Large intestine (tissue), 3 donors: ENCODE measurements at regions not wholly inside any gene's neighbourhood (a gene's known extent, or its start where the extent isn't known, plus 50 kb on each side); places are given as distances from the start of the nearest gene placed in this dataset.

Experiments
- DNase-seq, 2 donors: peaks; one replicate each; pipeline versions ENCODE4 v3.0.0 to v3.0.0-alpha.2; 2013
- H3K27ac ChIP-seq: one replicate; pipeline ENCODE4 v1.5.1; 2013; ENCODE audit warnings: low read length
- H3K27me3 ChIP-seq: 2 replicates; pipeline ENCODE4 v1.6.1; 2013; ENCODE audit warnings: low read length; ENCODE audit not compliant: control insufficient read depth, insufficient read depth
- H3K36me3 ChIP-seq: 2 replicates; pipeline ENCODE4 v1.6.1; 2013; ENCODE audit warnings: low read length; ENCODE audit not compliant: control insufficient read depth, insufficient read depth
- H3K4me1 ChIP-seq: one replicate; pipeline ENCODE4 v1.6.1; 2013; ENCODE audit warnings: low read length; ENCODE audit not compliant: control insufficient read depth, insufficient read depth
- H3K4me3 ChIP-seq: one replicate; pipeline ENCODE4 v1.5.1; 2013; ENCODE audit warnings: low read length
- H3K9me3 ChIP-seq: one replicate; pipeline ENCODE4 v1.6.1; 2013; ENCODE audit warnings: mild to moderate bottlenecking, low read depth, low read length, moderate library complexity; ENCODE audit not compliant: control insufficient read depth
- whole genome bisulfite sequencing: methylation state at CpG from one replicate; pipeline ENCODE4 v1.1.5; 2013; ENCODE audit warnings: low lambda C conversion rate; ENCODE audit not compliant: insufficient coverage; 5-methylcytosine and 5-hydroxymethylcytosine counted together

GRCh38 chr17:69936996-69937395, 138.0 kb upstream of the KCNJ16 start:
- 60% methylated on average over 1 of the region's 3 CpGs for WGBS
- Histone ChIP-seq H3K27me3 (no peaks in the 10 kb centered on the region), H3K27ac (no peak overlapping the region), H3K9me3 (no peaks in the 10 kb centered on the region), H3K36me3 (no peaks in the 10 kb centered on the region), H3K4me3 (no peak overlapping the region), H3K4me1 (no peaks in the 10 kb centered on the region)
- no peak for DNase-seq

DNA sequence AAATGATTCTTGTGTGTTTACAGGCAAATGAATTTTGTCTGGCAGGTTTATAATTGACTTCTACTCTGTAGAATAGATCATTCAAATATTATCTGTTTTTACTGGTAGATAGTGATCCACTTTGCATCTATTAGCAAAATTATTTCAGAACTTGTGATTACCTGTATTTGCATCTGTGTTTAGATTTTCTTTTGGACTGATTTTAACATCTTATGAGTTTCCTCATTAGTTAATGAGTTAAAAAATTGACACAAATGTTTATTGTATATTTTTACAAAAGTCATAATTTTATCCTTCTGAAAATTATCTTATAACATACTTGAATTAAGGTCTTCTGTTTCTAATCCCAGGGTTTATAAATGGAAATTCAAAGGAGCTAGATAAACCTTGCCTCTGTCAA, 132.0 kb upstream of the KCNJ16 start:
- H3K4me3 ChIP-seq = no peak overlapping the region
- no peaks in the 10 kb centered on the region for H3K36me3 ChIP-seq
- H3K9me3 ChIP-seq = no peaks in the 10 kb centered on the region
- no peak for DNase-seq
- H3K4me1 ChIP-seq = no peaks in the 10 kb centered on the region
- H3K27ac ChIP-seq = no peak overlapping the region
- H3K27me3 ChIP-seq = no peaks in the 10 kb centered on the region

GRCh38 chr17:69944406-69944805, 130.6 kb upstream of the KCNJ16 start:
- Histone ChIP-seq H3K36me3 (no peaks in the 10 kb centered on the region), H3K27ac (no peak overlapping the region), H3K4me3 (no peak overlapping the region), H3K9me3 (no peaks in the 10 kb centered on the region), H3K27me3 (no peaks in the 10 kb centered on the region), H3K4me1 (no peaks in the 10 kb centered on the region)
- no peak for DNase-seq
- WGBS = 100% methylated on average over 3 of the region's 5 CpGs

- no peaks in the 10 kb centered on the region for H3K36me3 ChIP-seq
- no peak overlapping the region for H3K4me3 ChIP-seq
- no peak overlapping the region for H3K27ac ChIP-seq
- whole genome bisulfite sequencing = no CpG with 5 or more reads among the region's 3 CpGs
- H3K4me1 ChIP-seq = no peaks in the 10 kb centered on the region
- no peaks in the 10 kb centered on the region for H3K27me3 ChIP-seq
- H3K9me3 ChIP-seq = no peaks in the 10 kb centered on the region
- DNase-seq = no peak
Observed at GRCh38 chr17:69945698-69946185, 129.3 kb upstream of the KCNJ16 start.

GRCh38 chr17:69947027-69947759, 127.8 kb upstream of the KCNJ16 start:
- H3K36me3 ChIP-seq = no peaks in the 10 kb centered on the region
- H3K27ac ChIP-seq = no peak overlapping the region
- no peaks in the 10 kb centered on the region for H3K4me1 ChIP-seq
- no peaks in the 10 kb centered on the region for H3K9me3 ChIP-seq
- DNase-seq = no peak
- H3K4me3 ChIP-seq = no peak overlapping the region
- H3K27me3 ChIP-seq = no peaks in the 10 kb centered on the region
- 100% methylated on average over 1 of the region's 4 CpGs for WGBS

DNA sequence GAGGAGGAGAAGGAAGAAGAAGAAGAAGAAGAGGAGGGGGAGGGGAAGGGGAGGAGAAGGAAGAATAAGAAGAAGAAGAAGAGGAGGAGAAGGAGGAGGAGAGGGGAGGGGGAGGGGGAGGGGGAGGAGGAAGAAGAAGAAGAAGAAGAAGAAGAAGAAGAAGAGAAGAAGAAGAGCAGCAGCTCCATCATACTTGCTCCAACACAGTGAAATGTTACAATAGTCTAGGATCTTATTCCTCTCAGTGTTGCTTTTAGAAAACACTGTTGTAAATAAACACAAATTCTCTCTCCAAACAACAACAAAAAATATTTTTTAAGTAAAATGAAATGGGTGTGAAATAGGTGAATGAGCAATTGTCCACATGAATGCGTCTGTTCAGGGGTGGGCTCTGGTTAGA, 126.6 kb upstream of the KCNJ16 start:
- WGBS = no CpG with 5 or more reads among the region's 1 CpG
- H3K9me3 ChIP-seq = no peaks in the 10 kb centered on the region
- no peaks in the 10 kb centered on the region for H3K27me3 ChIP-seq
- H3K36me3 ChIP-seq = no peaks in the 10 kb centered on the region
- no peak overlapping the region for H3K4me3 ChIP-seq
- H3K27ac ChIP-seq = no peak overlapping the region
- H3K4me1 ChIP-seq = no peaks in the 10 kb centered on the region
- no peak for DNase-seq

GRCh38 chr17:69949496-69949895, 125.5 kb upstream of the KCNJ16 start:
- DNase-seq = no peak
- Histone ChIP-seq H3K4me3 (no peak overlapping the region), H3K27me3 (no peaks in the 10 kb centered on the region), H3K27ac (no peak overlapping the region), H3K9me3 (no peaks in the 10 kb centered on the region), H3K4me1 (no peaks in the 10 kb centered on the region), H3K36me3 (no peaks in the 10 kb centered on the region)

DNA sequence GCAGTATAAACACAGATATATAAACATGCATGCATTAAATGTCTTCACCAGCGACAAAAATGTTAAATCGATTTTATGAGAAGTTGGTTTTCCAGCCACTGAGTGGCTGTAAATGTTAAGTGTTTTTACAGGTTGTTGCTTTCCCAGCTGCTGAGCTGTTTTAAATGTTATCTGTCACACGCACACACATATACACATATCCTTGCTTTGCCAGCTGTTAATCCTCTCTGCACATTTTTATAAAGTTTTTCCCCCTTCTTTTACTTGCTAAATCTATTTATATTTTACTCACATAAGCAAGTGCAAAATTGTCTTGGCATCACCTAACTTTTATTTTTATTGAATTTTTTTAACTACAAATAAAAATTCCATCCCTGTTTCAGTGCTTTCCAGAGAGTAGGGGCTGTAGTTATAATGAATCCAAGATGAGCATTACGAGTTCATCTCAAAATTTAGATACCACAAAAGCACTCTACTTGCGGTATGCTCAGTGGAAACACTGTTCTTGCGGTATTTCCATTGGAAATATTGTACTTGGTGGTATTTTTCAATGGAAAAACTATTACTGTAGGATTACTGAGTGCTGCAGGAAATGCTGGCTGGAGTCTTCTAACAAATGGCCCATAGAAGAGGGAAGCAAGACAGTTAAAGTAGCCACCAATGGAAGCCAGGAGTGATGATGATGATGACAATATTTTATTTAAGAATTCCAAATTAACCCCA, 124.9 kb upstream of the KCNJ16 start:
- no peak overlapping the region for H3K4me3 ChIP-seq
- no peaks in the 10 kb centered on the region for H3K4me1 ChIP-seq
- H3K27me3 ChIP-seq = no peaks in the 10 kb centered on the region
- H3K27ac ChIP-seq = no peak overlapping the region
- WGBS = 77% methylated on average over 3 of the region's 6 CpGs
- H3K9me3 ChIP-seq = no peaks in the 10 kb centered on the region
- no peaks in the 10 kb centered on the region for H3K36me3 ChIP-seq
- DNase-seq = no peak

GRCh38 chr17:69950701-69951418, 124.2 kb upstream of the KCNJ16 start:
- no peak overlapping the region for H3K27ac ChIP-seq
- DNase-seq = no peak
- H3K4me1 ChIP-seq = no peaks in the 10 kb centered on the region
- H3K36me3 ChIP-seq = no peaks in the 10 kb centered on the region
- no peaks in the 10 kb centered on the region for H3K27me3 ChIP-seq
- H3K9me3 ChIP-seq = no peaks in the 10 kb centered on the region
- no peak overlapping the region for H3K4me3 ChIP-seq

DNA sequence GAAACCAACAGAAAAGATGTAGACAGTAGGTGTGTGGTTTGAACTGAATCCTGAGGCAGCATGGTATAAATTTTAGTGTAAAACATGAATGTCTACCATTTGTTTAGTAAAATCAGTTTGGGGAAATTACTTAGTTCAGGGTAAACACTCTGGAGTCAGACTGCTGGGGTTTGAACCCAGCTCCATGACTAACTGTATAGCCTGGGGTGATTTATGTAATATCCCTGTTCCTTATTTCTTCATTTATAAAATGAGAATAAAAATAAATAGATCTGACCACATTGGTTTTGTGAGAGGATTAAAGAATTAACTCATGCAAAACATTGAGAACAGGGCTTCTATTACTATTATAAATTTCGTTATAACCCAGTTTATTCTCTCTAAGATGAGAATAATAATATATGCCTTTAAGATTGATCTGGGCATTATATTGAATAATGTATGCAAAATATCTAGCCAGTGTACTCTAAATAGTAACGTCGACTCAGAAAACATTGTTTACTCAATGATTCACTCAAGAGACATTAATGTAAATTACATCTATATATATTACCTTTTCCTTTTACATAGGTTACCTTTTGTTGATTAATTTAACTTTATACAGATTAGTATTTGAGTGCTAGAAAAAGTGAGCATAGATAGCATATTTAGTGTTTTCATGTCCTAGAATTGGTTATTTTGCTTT, 120.6 kb upstream of the KCNJ16 start:
- no peak overlapping the region for H3K27ac ChIP-seq
- no peaks in the 10 kb centered on the region for H3K36me3 ChIP-seq
- WGBS = no CpG with 5 or more reads among the region's 3 CpGs
- no peaks in the 10 kb centered on the region for H3K9me3 ChIP-seq
- no peaks in the 10 kb centered on the region for H3K4me1 ChIP-seq
- H3K4me3 ChIP-seq = no peak overlapping the region
- DNase-seq = no peak
- no peaks in the 10 kb centered on the region for H3K27me3 ChIP-seq
